ENCODE measurements at regions not wholly inside any gene's neighbourhood (a gene's known extent, or its start where the extent isn't known, plus 50 kb on each side); places are given as distances from the start of the nearest gene placed in this dataset.

DNA sequence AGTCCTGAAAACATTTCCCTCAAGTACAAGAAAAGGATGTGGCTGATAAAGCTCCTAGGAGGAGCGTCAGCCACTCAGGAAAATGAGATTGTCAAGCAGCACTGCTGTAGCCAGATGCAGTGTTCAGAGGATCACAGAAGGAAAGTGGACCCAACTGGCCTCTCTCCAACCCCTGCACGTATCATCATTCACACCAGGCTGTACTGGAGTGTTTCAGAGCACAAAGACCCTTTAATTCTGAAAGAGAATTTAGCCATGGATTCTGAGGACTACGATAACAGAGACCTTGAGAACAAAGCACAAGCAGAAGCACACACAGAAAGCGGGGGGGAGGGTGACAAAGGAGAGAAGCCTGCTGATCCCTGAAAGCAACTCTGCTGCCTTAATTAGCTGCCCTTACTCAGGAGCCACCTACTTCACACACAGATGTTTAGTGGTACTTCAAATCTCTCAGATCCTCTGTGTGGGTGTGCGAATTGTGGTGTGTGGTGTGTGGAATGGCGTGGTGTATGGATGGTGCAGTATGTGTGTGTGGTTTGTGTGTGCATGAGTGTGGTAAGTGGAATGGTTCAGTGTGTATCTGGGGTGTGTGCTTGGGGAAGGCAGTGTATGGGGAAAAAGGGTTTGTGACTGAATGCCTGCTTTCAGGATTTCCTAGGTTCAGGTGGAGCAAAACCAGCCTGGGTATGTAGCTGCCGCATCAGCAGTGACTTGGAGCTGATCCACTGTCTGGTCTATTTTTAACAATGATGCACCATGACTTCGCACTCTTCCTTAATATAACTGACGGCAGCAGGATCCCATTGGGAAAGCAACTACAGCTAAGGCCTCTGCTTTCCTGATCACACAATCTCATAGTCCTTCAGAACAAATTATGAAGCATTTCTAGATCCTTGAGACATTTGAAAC is 192.5 kb downstream of the RSL24D1 start:
- TF ChIP-seq, protein P1, sequence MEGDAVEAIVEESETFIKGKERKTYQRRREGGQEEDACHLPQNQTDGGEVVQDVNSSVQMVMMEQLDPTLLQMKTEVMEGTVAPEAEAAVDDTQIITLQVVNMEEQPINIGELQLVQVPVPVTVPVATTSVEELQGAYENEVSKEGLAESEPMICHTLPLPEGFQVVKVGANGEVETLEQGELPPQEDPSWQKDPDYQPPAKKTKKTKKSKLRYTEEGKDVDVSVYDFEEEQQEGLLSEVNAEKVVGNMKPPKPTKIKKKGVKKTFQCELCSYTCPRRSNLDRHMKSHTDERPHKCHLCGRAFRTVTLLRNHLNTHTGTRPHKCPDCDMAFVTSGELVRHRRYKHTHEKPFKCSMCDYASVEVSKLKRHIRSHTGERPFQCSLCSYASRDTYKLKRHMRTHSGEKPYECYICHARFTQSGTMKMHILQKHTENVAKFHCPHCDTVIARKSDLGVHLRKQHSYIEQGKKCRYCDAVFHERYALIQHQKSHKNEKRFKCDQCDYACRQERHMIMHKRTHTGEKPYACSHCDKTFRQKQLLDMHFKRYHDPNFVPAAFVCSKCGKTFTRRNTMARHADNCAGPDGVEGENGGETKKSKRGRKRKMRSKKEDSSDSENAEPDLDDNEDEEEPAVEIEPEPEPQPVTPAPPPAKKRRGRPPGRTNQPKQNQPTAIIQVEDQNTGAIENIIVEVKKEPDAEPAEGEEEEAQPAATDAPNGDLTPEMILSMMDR (IDR thresholded peaks at IDR 0.05) = no peak
- TF ChIP-seq POLR2A (IDR thresholded peaks at IDR 0.05) (no peak), POLR2AphosphoS5 (IDR thresholded peaks at IDR 0.05) (no peak)
